ENCODE measurements at regions not wholly inside any gene's neighbourhood (a gene's known extent, or its start where the extent isn't known, plus 50 kb on each side); places are given as distances from the start of the nearest gene placed in this dataset.

DNA sequence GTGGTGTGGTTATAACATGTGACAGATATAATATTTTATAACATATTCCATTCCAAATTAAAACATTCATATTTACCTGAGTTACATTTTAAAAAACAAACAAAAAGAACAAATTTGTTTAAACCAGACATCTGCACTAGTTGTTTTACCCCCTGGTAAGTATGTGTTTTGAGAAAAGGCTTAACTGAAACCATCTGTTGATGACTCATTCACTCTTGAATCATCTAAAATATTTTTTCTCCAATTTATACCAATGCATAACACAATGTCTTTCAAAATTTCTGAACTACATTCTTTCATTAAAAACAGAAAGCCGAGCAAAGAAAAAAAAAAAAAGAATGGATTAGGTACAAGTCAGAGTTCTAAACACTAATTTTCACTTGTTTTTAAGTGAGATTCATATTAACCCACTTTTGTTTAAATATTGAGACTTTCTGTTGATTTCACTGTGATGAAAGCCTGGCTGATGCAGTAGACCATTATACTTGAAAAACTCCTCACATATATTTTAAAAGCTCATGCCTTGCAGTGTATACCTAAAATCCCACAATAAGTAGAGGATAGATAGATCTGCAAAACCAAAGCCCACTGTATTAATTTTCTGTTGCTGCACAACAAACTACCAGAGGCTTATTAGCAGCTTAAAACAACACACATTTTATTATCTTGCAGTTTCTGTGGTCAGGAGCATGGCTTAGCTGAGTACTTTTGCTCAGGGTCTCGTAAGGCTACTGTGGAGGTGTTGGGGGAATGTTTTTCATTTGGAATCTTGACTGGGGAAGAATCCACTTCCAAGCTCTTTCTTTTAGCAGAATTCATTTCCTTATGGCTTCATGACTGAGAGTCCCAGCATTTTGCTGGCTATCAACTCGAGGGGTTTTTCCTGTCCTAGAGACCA, 221.5 kb downstream of the PCDH18 start:
- no peak for DNase-seq

GRCh38 chr4:137310166-137310565, 222.1 kb downstream of the PCDH18 start:
- DNase-seq = no peak

DNA sequence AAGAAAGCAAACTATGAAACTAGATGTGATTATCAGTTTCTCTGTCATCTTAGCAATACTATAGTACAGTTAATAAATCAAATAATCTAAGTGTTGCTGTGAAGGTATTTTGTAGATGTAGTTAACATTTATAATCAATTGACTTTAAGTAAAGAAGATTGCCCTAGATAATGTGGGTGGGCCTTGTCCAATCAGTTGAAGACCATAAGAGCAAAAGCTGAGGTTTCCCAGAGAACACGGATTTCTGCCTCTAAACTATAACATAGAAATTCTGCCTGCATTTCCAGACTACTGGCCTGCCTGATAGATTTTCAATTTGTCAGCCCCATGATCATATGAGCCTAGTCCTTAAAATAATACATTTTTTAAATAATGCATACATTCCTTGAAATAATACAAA, 222.9 kb downstream of the PCDH18 start:
- no peak for DNase-seq

- DNase-seq = no peak
These were observed 224.5 kb downstream of the PCDH18 start for GRCh38 chr4:137307806-137308205.

DNA sequence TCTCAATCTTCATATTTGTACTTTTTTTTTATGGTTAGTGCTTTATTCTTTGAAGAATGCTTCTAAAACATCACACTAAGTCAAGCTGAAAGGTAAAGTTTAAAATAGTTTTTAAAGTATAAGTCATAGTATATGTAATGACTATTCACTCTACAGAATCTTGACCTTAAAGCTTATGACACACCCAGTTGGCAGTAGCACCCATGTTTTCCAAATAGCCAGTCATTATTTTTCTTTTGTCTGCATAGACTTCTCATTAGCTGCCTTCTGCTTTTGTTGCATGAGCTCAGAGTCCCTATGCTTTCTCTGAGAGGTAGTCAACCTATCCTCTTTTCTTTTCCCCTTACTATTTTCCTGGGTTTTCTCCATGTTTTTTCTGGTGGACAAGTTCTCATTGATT, 231.5 kb downstream of the PCDH18 start:
- DNase-seq = no peak

- no peak for DNase-seq
These were observed 233.0 kb downstream of the PCDH18 start for GRCh38 chr4:137299281-137299680.

GRCh38 chr4:137293281-137293680, 239.0 kb downstream of the PCDH18 start:
- no peak for DNase-seq

DNA sequence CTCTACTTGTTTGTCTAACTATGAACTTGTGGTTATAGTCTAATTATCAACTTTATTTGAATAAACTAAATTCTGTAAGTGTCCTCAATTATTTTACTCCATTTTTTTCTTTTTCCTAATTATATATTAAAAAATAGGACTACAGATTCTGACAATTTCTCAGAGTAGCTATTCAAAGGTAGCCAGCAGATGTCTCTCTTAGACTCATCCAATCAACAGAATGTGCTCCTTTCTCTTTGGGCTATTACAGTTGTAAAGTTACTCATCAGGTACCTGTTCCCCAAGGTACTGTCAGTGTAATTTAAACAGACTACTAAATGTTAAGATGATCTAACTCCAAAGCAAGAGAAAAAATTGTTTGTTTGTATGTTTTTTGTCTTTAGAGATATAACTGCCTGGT, 248.6 kb downstream of the PCDH18 start:
- no peak for DNase-seq

DNA sequence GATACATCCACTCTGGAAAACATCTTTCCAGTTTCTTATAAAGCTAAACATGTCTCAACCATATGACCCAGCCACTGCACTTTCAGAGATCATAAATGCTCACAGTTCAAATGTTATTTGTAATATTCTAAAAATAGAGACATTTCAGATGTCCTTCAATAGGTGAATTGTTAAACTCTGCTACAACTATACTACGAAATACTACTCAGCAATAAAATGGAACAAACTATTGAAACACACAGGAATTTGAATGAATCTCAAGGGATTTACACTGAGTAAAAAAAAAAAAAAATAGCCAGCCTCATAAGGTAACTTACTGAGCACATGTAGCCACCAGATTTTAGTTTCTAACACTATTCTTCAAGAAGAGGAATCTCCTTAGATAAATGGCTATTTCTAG, 253.9 kb downstream of the PCDH18 start:
- DNase-seq = no peak

GRCh38 chr4:137274404-137274803, 257.9 kb downstream of the PCDH18 start:
- no peak for DNase-seq

DNA sequence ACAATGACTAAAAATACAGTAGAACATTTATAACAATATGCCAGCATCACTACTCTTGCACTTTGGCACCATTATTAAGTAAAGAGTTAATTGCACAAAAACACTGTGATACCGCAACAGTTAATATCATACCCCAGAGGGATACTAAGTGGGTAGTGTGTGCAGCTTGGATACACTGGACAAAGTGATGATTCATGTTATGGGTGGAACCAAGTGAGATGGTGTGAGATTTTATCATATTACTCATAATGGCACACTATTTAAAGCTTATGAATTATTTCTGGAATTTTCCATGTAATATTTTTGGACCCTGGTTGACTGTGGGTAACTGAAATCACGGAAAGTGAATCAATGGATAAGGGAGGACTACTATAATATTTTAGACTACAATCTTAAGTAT, 265.3 kb downstream of the PCDH18 start:
- no peak for DNase-seq

DNA sequence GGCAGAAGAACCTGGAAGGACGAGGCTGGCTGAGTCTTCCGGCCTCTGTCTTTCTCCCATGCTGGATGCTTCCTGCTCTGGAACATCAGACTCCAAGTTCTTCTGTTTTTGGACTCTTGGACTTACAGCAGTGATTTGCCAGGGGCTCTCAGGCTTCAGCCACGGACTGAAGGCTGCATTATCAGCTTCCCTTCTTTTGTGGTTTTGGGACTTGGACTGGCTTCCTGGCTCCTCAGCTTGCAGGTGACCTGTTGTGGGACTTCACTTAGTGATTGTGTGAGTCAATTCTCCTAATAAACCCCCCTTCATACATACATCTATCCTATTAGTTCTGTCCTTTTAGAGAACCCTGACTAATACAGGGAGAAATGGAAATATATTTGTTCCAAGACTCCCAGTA, 265.8 kb downstream of the PCDH18 start:
- no peak for DNase-seq

GRCh38 chr4:137263206-137263605, 269.1 kb downstream of the PCDH18 start:
- no peak for DNase-seq

- DNase-seq = no peak
These were observed 278.3 kb downstream of the PCDH18 start for GRCh38 chr4:137253949-137254348.

DNA sequence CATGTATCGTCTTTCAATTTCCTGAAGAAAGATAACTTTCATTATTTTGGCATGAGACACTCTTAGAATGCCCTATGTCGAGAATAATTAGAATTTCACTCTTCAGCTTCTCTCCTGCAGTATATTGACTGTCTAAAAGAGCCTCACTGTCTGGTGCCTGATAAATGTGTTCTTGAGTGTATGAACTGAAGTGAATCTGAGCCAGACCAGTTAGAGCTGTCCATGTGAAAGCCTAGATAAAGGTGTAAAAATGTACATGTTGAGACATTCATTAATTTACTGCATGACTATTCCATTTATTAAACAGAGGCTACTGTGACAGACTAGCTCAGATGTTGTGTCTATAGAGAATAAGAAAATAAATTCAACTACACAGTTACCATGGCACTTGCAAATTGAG, 283.2 kb downstream of the PCDH18 start:
- DNase-seq = no peak

GRCh38 chr4:137238456-137239162, 293.7 kb downstream of the PCDH18 start:
- no peak for DNase-seq

GRCh38 chr4:137226900-137227299, 305.4 kb downstream of the PCDH18 start:
- DNase-seq = no peak

- DNase-seq = no peak
These were observed 306.1 kb downstream of the PCDH18 start for GRCh38 chr4:137226221-137226620.

DNA sequence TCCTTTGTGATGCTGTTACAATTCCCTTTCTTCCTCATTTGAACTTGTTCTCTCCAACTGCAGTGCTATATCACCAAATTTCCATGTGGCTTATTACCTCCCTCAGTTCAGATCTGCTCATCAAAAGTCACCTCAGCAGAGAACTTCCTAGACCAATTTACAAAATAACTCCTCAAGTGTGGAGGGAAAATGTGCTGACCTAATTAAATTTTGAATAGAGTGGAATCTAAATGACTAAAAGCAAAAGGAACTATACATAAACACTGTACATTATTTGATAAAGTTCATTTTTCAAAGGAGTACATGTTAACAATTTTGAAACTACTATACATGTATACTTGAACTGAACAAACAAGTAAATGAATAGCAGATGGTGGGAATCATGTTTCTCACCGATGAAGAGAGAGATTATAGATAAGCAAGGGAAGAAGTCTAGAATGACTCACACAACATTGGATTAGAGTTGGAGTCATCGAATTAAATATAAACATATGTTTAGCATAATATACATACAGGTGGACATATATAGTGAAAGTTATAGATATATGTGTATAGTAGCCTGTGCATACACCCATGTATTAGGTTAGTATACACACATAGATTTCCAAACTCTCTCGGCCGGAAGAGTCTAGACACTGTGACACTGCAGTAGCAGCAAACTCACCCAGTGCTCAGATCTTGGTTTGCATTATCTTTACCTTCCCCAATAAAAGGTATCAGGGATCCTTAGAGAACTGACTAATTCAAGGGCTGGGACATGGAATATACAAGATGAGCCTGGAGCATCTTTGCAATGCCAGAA, 318.7 kb downstream of the PCDH18 start:
- DNase-seq = no peak

DNA sequence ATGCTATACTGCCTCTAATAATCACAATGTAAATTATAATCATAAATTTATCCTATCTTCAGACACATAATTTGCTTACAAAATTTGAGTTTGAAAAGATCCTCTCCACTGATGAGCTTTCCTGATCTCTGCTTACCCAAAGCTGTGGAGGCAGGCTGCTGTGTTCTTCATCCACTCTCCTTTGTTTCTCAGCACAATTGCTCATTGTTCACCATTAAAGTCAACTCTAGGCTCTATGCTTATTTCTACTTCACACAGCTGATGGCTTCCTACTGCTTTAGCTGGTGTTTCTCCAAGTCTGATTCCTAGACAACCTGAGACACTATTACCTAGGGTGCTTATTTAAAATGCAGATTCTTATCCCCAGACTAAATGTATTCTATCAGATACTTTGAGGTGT, 319.7 kb downstream of the PCDH18 start:
- DNase-seq = no peak

DNA sequence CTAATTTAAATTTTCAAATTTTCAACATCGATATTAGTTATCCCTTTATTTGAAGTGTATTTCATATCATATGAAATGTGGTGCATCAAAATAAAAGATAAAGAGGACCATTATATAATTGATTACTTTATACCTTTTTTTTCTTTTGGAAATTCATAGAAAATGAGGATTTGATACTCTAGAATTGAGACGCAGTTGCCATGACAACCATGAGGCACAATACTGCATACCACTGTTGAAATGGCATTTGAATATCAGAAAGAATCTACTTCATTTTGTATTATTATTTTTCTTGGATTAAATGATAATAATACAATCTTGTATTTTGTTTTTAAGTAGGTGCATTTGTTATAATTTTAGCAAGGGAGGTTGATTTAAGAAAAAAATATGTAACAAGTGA, 323.1 kb downstream of the PCDH18 start:
- DNase-seq = no peak

- DNase-seq = no peak
These were observed 325.5 kb downstream of the PCDH18 start for GRCh38 chr4:137206781-137207180.

GRCh38 chr4:137203601-137204000, 328.7 kb downstream of the PCDH18 start:
- DNase-seq = no peak

GRCh38 chr4:137200322-137200721, 332.0 kb downstream of the PCDH18 start:
- DNase-seq = no peak
